ENCODE measurements at regions not wholly inside any gene's neighbourhood (a gene's known extent, or its start where the extent isn't known, plus 50 kb on each side); places are given as distances from the start of the nearest gene placed in this dataset.
A peak's percentile ranks its signal among the peaks of the same experiment; 100 is the strongest.

DNA sequence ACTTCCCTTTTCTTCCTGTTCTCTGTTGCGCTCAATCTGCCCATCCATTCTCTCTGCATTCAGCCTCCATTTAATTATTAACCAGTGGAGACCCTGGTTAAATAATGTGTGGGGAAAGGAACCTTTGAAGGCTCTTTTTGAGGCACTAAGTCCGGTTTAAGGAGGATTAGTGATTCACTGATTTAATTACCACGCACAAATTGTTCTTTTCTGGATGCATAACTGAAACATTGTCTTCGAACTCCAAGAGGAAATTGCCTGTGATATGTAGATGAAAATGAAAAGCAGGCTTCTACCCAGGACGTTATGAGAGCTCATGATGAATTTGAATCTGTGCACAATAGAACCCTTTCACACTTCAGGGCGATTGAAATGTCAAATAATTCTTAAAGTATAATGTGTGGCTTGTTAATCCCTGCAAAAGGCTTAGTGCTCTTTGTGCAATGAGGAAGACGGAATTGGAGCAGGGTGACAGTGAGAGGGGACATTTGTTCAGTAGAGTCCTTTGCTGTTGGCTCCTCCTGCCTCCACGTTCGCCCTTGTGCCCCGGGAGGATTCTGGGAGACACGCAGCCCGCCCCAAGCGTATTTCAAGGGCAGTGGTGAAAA is 51.1 kb upstream of the ZNF236 start:
- DNase-seq (ENCODE audit: low read depth), result peak; percentile 16

DNA sequence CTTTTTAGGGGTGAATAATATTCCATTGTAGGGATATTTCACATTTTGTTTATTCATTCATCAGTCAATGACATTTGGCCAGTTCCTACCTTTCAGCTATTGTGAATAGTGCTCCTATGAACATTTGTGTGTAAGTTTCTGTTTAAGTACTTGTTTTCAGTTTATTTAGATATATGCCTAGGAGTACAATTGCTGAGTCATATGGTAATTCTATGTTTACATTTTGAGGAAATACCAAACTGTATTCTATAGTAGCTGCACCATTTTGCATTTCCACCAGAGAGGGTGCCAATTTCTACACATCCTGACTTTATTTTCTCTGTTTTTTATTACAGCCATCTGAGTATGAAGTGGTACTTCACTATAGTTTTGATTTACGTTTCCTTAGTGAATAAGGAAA is 54.4 kb upstream of the ZNF236 start:
- DNase-seq (ENCODE audit: low read depth), result no peak

DNA sequence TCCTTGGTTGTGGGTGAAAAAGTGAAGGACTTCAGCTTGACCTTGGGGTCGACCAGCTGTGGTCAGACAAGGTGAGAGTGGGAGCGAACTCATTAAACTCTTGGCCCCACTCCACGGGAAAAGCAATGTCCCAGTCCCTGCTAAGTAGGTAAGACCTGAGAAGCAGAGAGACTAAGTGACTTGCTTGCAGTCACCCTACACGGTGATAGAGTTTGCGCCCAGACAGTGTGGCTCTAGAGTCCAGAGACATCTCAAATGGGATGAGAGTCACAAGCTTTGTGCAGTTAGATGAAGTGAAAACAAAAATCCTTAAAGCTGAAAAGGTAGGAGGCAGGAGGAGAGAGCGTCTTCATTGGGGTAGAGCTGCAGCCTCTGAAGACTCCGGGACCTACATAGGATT is 55.9 kb upstream of the ZNF236 start:
- DNase-seq (ENCODE audit: low read depth), result no peak

DNA sequence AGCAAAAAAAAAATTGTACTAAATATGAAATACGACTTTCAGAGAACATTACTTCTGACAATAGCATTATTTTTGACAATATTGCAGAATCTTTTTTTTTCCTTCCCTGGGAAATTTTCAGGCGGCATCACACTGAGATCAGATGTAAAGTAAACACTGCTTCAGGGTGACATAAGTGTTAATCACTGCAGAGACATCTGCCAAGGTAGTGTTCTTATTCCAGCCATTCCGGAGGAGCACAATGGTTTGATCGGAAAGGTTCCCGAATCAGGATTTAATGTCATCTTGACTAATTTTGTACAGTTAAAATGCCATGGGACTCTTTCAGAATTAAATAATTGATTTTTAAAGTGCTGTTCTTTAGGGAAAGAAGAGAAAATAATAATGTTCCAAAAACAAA is 56.7 kb upstream of the ZNF236 start:
- DNase-seq (ENCODE audit: low read depth), result peak; percentile 20

DNA sequence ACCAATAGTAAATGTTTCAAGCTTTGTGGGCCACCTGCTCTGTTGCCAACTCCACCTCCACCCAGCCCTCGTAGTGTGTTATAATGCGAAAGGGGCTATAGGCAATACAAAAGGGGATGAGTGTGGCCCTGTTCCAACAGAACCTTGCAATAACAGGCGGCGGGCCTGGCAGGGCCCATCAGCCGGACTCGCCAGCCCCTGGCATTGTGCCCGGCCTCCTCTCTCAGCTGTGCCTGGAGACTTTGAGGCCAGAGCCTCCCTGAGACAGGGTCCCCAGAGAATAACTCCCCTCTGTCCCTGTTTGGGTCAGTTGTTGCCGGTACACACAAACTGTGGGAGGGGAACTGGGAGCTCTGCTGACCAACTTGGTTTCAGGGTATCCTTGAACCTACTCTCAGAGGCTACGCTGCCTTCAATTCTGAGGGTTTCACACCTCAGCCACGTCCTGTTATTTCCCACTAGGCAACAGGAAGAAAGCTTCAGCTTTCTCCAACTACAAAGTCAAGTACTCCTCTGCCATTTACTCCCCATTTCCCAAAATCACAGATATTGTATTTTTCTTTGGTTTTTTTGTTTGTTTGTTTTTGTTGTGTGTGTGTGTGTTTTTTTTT is 58.0 kb upstream of the ZNF236 start:
- no peak for DNase-seq (ENCODE audit: low read depth)

DNA sequence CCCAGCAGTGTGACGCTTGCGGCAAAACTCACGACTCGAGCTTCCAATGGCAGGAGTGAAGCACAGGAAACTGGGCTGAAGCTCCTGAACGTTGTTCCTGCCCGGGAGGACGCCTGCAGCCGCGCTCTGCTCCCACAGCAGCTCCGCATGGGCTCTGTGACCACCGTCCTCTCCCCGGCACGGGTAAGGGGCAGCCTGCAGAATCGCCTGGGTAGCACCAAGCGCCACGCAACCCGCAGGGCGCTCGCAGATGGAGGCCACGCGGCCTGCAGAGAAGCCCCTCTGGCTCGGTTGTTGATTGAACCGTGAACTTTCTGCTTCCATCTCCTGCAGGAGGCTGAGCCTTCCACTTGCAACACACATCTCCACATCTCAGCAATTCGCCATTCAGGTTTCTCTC is 63.3 kb upstream of the ZNF236 start:
- no peak for DNase-seq (ENCODE audit: low read depth)

DNA sequence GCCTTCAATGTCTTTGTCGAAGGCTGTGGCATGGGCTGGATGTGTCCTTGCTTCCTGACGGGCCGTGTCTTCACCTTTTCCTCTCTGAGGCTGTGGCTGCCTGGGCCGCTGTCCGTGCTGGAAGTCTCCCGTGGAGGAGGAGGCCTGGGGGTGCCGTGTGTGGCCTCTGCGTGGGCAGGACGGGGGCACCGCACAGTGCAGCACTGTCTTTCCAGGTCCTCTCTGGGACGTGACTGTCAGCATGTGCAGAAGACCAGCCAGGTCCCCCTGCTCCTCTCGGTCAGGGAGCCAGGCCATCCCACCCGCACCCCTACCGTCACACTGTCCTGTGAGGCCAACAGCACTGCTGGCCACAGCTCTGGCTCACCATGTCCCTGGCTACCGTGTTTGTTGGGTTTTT is 64.4 kb upstream of the ZNF236 start:
- DNase-seq (ENCODE audit: low read depth), result no peak

DNA sequence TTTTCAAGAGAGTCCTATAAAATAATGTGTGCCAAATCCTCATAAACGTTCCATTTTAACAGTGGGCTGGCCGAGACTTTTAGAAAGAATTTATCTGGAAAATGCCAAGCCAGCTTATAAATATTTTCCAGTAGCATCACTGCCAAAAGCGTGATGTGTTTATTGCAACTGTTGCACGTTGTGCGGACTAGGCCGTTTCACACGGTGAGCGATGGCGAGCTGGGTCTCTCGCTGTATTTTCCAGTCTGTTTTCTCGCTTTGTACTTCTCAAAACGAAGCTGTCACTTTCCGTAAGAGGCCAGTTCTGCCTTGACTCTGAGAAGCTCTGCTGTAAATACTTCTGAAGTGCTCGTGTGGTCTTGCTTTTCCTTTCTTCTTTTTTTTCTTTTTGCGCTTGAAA is 65.0 kb upstream of the ZNF236 start:
- DNase-seq (ENCODE audit: low read depth), result no peak

DNA sequence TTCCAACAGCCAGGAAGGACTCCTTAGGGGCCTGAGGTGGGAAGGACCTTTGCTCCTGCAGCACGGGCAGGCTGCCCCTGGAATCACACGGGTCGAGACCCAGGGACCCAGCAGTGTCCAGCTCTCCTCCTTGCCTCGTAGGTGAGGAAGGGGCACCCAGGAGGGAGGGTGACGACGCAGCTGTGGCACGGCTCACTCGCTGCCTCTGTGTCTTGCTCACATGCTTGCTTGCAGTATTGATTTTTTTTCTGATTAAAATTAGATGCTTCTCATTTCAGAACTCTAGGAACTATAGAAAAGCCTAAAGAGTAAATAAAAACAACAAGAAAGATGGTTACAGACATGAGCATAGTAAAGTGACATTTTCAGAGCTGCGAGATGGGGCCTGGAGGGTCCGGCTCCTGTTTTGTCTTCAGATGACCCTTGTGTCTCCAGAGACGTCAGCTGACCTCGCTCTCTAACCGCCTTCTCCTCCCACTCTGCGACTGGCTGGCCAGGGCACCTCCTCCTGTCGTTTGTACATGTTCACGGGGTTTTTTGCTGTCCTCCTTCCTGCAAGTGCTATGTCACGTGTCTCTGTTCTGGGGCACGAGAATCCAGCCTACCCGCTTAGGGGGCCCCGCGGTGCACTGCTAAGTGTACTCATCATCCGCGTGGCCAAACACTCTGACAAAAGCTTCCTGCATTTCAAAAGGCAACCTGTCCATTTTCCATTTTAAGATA is 65.7 kb upstream of the ZNF236 start:
- DNase-seq (ENCODE audit: low read depth), result no peak

DNA sequence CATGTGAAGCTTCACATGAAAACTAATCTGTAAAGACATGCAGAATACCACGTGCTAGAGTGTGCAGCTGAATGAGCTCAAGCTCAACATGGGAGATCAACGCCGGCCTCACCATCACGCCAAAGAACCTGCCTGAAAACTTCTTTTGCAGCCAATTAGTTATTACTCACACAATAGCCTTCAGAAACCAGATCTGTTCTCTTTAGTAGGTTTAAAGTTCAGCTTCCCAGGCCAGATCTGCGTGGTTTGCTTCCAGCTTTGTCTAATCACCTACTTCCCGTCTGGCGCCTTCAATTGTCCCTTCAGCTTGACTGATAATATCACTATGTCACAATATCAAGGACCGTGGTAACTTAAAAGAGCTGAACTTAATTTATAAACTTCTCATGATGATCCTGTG is 68.0 kb upstream of the ZNF236 start:
- DNase-seq (ENCODE audit: low read depth), result no peak

DNA sequence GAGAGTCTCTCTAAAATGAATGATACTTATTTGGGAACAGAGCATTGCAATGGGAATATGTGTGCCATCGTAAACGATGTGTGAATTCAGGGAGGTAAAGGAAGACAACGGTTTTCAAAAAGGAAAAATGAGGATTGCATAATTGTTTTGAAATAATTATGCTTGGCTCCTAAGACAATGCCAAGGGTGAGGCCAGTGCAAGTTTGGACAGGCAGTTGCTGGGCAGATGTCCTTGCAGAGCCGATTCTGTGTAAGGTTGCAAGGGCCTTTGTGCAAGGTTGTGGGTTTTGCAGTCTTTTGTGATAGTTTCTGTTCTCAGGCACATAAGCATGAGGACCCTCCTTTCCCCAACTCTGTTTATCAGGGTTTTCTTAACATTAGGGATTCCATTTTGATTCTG is 70.0 kb upstream of the ZNF236 start:
- DNase-seq (ENCODE audit: low read depth), result no peak

DNA sequence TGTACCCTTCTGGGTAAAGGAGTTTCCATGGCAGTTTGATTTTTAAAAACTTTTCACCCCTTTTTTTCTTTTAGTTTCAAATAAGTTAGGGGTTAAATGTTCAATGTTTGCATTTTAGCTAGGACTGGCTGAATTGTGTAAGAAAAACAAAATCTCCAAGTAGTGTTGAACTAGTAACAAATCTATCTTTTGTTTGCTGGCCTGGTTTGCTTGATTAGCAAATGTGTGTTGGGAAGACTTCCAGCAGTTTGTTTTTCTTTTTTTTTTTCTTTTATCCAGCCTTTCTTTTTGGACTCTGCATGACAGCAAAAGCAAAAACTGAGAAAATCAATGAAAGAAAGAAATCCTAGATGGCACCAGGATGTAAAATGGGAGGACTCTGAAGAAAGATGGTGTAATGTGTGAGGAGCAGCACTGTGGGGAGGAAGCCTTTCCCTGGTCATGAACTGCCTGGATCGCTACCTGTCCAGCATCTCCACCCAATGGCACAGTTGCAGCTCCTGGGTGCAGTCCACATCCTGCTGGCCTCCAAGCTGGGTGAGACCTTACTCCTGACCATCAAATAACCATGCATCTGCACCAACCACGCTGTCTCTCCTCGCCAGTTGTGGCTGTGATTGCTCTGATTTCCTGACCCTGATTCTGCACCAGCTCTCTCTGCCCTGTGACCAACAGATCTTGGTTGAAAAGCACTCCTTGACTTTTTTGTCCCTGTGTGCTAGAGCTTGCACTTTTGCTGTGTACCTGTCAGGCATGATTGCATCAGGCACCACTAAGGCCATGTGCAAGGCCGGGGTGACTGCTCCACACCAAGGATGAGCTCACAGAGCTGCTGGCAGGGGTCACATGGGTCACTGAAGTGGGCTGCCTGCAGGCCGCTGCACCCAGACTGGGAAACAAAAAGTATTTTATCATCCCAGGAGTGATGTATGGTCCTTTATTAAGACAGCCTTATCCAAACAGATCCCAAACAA is 71.2 kb upstream of the ZNF236 start:
- no peak for DNase-seq (ENCODE audit: low read depth)

DNA sequence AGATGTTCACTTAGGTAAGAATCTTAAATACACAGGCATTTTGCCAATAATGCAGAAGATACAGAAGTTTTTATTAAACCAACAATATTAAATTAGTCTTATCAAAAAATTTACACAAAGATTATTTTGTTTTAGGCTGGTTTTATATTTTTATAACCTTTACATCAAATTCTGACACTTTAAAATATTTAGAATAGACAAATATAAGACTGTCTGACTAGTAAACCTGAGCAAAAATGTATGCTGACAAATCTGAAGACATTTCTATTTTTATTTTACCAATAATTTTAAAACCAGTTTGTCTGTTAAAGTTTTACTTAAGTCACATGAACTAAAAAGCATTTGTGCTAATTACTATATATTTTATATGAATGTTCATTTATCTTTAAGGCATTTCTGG is 72.1 kb upstream of the ZNF236 start:
- no peak for DNase-seq (ENCODE audit: low read depth)

DNA sequence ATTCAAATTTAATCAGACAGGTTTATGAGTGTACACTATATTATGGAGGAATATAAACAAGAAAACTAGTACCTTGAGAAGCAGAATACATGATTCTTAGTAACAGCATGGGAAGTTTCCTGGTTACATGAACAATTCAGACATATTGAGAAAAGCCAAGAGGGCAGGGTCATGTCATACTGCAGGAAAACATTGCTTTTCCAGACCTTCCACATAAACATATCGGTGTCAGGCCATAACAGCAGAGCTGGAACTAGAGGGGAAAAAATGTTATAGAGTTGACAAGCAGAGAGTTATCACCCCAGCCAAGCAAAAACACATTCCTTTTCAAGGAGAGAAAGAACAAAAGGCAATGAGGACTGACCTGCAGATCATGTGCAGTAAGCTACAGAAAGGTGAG is 74.7 kb upstream of the ZNF236 start:
- no peak for DNase-seq (ENCODE audit: low read depth)

DNA sequence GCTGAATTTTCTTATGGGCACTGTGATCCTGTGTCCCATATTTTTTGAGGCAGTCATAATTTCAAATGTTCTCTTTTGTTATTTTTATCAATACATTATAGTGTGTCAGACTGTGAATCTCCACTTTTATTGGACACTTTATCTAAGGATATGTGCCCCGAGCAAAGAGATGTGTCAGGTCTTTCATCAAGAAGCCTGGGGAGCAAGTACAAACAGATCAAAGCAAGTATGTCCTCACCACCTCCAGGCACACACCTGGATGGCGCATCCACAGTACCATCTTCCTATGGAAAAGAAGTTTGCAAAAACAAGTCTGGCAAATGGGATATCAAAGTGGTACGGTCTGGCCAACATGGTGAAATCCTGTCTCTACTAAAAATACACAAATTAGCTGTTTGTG is 81.0 kb upstream of the ZNF236 start:
- no peak for DNase-seq (ENCODE audit: low read depth)

DNA sequence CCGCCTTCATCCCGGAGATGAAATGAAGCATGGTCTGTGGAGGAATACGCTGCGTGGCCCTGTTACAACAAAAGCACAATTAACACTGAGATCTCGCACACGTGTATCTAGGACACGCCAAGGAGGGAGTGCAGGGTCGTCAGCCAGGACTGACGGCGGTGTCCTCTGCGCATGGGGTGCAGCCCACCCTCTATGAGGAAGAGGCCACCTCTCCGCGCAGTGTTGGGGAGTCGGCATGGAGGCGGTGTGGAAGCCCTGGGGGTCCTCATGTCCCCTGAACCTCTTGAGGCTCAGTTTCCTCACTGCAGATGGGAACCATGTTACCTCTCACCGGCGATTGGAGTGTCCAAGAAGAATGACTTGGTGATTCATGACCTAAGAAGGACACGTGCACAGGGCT is 86.0 kb upstream of the ZNF236 start:
- no peak for DNase-seq (ENCODE audit: low read depth)

DNA sequence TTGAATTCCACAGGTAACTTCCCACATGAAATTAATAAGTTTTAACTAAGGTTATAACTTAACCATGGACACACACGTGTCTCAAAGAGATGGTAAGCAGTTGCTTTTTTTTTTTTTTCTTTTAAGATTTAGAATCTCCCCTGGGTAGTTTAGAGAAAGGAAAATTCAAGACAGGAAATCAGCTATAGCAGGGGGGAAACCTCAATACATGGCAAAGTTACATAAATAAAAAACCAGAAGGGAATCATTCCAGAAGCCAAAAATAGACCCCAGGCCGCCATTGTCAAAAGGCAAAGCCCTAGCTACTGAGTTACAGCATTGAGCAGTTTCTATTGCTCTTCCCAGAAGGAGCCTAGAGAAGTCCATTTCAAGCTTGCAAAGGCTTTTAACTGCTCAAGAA is 91.5 kb upstream of the ZNF236 start:
- DNase-seq (ENCODE audit: low read depth), result no peak

DNA sequence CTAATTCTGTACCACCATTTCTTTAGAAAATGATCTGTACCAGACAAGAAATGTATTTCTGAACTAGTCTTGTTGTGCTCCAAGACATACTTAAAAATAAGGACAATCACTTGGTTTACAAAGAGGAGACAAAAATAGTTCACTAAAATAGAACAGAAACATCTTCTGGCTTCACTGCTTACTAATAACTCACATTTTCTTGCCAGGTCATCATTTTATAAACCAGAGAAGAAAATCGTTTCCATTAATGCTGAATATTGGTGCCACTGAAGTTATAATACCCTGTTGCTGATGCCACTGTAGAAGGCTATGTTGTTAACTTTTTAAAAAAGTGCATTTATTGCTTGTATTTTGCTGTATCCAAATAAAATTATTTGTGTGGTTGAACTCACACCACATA is 94.8 kb upstream of the ZNF236 start:
- no peak for DNase-seq (ENCODE audit: low read depth)

DNA sequence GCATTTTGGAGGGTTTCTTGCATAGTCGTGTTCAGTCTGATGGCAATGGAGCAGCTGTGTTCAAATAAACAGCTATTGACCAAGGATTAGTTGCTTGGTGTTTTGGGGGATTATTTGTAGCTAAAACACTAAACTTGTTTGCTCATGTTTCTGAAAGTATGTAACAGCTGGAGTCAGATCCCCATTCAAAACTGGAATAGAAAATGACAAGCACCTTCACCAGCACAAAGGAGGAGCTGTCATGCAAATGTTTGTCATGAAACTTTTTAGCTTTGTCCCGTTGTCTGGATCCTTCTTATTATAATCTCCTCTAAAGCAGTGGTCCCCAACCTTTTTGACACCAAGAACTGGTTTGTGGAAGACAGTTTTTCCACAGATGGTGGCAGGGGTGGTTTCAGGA is 96.9 kb upstream of the ZNF236 start:
- DNase-seq (ENCODE audit: low read depth), result no peak

DNA sequence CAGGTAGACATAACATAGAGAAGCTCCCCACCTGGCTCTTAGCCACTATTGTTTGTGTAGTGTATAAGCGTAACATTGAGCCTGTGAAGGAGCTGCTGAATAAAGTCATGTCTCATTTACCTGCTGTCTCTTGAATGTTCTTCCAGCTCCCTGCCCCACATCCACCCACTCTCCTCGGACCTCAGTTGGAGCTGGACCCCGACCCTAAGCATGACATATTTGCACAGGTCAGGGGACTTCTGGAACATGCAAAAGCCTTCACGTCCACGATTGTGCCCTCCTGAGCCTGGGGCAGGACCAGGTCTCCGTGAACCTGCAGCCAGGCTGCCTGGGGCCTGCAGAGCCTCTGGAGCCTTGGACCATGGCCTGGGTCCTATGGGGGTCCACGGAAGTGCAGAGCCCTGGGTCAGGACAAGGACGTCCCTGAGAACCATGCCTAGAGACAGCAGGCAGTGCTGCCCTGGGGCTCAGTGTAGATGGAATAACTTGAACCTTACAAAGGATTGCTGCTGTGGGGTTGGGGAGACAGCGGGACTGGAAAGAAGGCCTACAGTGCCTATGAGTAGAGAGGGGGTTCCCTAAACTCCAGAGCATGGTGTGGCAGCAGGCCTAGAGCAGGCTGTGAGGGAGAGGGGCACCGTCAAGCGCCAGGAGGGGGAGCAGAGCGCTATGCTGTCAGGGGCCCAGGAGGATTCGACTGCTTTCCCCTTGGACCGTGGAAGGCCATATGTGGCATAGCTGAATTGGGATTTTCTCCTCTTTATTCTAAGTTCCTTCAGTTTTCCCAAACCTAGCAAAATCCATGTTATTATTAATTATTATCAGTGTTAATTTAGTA is 99.9 kb upstream of the ZNF236 start:
- no peak for DNase-seq (ENCODE audit: low read depth)

DNA sequence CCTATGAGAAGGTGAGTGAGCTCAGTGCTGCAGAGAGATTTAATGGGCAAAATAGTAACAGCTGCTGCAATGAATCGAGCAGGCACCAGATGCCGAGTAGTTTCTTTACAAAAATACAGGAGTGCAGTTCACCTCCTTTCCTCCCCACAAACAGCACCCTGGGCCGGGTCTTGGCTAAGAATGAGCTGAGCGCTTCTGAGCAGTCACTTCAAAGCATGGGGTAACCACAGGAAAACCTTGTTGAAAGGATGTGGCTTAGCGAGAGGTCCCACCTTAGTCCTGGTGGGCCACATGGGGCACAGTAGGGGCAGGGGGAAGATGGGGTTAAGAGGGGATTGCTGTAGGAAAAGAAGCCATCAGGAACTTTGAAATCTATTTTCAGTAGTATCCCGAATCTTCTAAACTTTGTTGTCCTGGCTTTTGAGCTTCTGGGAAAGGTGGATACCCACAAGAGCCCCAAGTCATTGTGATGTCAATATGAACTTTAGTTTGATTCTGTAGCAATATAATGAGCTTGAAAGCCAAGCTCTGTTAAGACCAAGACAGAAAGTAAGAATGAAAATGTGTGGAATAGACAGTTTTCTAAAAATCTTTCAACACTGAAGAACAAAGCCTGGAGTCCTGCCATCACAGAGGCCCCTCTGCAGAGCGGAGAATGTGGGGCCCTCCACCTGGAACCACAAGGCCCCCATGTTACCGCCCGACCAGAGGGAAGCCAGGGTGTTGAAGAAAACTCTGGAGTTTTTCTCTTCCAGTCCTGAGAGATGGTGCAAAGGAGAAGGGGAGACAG is 101.0 kb upstream of the ZNF236 start:
- DNase-seq (ENCODE audit: low read depth), result no peak
